ENCODE measurements at regions not wholly inside any gene's neighbourhood (a gene's known extent, or its start where the extent isn't known, plus 50 kb on each side); places are given as distances from the start of the nearest gene placed in this dataset.
"Not testable (repeated sequence)": the region's sequence is repeated elsewhere in the genome, so short reads cannot be mapped to it uniquely, and the experiment has no call there.

DNA sequence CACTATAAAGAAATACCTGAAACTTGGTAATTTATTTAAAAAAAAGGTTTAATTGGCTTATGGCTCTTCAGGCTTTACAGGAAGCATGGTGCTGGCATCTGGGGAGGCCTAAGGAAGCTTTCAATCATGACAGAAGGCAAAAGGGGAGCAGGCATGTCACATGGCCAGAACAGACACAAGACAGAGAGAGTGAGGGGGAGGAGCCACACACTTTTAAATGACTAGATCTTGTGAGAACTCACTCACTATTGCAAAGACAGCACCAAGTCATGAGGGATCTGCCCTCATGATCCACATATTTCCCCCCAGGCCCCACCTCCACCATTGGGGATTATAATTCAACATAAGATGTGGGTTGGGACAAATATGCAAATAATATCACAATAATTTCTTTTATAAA, 355.6 kb downstream of the DAD1 start:
- no peak for DNase-seq

DNA sequence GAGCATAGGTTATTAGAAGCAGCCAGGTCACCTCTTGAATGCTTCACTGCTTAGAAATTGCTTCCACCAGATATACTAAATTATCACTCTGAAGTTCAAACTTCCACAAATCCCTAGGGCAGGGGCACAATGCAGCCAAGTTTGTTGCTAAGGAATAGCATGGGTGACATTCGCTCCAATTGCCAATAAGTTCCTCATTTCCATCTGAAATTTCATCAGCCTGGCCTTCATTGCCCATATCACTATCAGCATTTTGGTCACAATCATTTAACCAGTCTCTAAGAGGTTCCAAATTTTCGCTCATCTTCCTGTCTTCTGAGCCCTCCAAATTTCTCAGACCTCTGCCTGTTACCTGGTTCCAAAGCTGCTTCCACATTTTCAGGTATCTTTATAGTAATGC, 356.1 kb downstream of the DAD1 start:
- DNase-seq: no peak

DNA sequence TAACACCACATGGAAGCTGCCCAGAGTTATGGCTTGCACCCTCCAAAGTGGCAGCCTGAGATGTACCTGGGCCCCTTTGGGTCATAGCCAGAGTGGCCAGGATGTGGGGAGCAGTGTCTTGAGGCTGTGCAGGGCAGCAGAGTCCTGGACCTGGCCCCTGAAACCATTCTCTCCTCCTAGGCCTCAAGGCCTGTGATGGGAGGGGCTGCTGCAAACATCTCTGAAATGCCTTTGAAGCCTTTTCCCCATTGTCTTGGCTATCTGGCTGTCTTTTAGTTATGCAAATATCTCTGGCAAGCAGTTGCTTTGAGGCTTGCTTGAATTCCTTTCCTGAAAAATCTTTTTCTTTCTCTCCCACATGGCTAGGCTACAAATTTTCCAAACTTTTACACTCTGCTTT, 356.5 kb downstream of the DAD1 start:
- DNase-seq: no peak

DNA sequence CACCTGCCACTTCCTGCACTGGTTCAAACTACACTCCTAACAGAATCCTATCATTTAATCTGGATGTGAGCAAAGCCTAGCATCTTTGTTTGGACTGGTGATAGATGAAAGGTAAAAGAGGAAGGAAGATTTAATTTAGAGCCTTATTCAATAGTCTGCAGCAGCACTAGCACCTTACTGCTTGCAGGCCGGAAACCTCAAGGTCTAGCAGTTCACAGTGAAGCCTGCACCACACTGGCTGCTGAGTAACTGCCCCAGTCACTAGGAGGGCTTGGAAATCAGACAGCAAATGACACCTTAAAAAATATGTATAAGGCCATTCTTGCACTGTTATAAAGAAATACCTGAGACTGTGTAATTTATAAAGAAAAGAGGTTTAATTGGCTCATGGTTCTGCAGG, 358.0 kb downstream of the DAD1 start:
- DNase-seq: no peak

DNA sequence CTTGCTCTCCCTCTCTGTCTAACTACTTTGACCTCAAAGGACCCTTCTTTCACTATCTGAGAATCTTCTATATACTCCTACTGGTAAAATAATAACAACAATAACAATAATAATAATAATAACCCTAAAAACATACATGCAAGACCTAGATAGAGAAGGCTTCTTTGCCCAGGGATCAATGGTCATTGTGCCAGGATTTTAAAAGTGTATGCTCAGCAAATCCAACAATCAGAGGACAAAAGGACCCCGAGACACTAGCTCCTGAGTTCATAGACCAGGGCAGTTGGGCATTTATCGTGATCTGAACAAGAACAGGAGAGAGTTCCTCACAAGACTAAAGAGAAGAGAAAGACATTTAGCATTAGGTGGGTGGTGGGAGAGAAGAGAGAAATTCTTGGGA, 358.5 kb downstream of the DAD1 start:
- DNase-seq: no peak

DNA sequence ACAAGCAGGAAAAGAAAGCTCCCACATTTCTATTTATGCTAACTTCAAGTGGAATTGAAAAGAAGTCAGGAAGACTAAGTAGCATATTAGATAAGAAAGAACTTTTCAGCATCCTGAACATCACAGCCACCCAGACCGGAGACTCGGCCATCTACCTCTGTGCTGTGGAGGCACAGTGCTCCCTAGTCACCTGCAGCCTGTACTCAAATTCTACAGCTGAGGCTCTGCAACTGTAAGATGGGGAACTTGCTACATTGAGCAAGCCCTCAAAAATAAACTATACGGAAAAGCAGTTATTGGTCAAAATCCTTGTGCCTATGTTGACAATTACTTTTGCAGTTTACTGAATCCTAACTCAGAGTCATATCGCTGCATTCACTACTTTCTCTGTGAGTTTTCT, 361.9 kb downstream of the DAD1 start:
- DNase-seq: no peak

DNA sequence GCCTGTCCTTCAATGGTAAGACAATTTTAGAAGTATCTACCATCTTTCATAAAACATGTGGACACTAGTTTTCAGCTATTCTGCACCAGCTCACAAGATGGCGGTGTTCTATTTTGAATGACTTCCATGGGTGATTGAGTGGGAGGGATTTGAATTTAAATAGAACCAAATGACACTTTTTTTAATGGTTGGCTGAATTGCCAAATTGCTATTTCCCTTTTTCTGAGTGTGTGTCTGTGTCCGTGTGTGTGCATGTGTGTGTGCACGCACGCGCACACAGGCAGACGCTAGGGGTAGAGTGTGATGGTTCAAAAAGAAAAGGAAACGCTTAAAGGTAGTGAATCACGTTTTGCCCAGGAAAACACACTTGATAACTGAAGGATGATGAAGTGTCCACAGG, 362.6 kb downstream of the DAD1 start:
- no peak for DNase-seq

DNA sequence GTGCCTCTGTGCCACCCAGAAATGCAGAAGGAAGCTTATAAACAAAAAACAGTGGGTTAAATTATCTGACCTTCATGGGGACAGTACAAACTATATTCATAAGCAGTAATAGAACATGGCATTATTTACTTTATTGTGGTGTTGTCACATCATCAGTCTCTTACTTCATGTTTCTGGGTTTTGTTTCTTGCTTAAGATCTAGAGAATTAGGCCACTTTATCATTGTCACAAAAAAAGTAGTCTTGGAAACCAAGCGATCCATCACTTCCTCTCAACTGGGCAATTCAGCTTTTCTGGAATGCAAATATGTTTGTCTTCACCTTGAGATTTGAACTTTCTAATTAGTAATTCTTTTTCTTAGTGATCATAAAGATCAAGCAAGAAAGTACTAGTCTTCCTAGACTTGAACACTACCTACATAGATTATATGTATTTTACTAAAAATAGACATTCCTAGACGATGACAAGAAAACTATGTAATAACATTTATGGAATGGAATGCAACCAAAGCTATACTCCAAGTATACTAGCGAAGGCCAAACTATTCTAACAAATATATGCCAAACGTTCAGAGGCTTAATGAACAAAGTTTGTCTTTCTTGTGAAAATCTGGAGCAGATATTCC, 363.4 kb downstream of the DAD1 start:
- DNase-seq: no peak

DNA sequence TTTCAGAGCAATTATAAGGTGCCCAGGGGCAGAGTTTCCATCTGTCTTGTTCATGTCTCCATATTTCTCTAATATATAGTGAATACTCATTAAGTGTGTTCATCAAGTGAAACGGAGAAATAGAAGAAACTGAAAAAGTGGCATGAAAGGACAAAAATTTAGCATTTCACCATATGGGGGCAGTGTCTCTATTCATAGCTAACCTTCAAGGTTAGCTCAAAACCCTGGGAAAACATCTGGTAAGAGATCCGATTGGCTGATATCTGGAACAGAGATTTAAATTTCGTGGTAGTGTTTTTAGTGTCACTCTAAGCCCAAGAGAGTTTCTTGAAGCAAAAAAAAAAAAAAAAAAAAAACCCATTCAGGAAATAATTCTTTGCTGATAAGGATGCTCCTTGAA, 367.5 kb downstream of the DAD1 start:
- DNase-seq: no peak

DNA sequence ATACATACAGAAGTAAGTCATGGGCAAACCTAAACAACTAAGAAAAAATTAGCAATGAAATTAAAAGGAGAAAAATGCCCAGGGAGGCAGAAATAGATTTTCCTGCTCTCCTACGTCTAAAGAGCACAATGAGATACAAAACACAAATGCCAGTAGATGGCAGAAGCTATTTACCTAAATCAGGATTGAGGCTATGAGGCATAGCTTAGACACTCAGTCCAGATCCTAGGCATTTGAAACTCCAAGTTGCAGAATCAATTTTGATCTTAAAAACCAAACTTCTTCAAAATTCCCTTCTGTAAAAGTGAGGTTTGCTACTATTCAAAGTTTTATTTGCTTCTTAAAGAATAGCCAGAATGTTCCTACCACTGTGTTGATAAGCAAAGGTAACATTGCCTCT, 368.6 kb downstream of the DAD1 start:
- DNase-seq: no peak

DNA sequence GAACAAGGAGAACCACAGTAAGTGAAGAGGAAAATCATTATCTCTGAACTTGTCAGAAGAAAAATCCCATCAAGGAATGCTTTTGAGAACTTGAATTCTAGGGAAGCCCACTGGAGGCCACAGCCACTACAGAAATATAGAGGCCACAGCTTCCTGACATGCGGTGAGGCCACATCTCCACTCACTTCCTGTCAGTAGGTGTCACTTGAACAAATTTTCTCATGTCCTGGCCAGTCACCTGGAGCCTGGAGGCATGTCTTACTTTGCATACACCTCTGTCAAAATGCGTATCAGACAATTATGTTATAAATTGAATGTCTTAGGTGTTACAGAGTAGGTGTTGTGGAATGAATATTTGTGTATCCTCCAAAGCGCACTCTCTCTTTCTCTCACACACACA, 370.3 kb downstream of the DAD1 start:
- no peak for DNase-seq

DNA sequence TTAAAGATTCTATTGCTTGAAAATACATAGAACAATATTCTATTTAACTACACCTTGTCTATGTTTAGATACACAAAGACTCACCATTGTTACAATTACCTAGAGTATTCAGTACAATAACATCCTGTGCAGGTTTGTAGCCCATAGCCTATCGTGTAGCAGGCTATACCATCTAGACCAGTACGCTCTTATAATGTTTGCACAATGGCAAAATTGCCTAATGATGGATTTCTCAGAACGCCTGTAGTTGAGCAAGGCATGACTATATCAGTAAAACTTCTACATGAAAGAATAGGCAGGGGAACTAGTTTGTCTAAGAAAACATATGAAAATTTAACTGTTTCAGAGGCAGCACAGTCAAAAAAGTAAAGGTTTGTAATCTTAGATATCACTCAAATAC, 375.9 kb downstream of the DAD1 start:
- no peak for DNase-seq

DNA sequence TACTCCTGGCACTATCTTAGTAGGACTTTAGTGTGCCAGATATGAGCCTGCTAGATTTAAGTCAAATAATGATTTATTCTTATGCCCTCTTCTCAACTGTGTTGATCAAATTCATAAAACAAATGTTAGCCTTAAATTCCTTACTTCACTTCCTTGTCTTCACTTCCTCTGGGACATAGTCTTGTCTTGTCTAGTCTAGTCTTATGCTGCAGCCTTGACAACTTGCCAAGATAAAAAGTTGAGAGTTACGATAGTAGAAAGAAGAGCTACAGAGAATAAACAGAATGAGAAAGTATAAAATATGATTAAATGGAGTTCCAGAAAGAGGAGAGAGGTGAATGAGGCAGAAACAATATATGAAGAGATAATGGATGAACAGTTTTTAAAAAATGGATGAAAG, 378.1 kb downstream of the DAD1 start:
- DNase-seq: no peak

DNA sequence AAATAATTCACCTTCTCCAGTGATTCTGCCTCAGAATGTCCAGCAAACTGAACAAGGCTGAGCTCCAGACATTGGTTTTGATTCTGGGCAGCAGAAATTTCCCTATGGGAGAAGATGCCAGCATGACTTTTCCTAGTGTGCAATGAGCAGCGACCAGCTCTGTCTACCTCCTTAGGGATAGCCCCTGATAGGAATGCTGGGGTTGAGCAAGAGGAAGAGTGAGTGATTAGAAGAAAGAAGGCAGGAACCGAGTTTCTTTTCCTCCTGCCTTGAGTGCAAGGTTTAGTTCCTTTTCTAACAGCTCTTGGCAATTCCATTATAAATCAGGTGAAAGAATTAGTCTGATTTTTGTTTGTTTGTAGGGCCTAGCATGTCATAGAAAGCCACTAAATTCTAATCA, 379.0 kb downstream of the DAD1 start:
- no peak for DNase-seq

DNA sequence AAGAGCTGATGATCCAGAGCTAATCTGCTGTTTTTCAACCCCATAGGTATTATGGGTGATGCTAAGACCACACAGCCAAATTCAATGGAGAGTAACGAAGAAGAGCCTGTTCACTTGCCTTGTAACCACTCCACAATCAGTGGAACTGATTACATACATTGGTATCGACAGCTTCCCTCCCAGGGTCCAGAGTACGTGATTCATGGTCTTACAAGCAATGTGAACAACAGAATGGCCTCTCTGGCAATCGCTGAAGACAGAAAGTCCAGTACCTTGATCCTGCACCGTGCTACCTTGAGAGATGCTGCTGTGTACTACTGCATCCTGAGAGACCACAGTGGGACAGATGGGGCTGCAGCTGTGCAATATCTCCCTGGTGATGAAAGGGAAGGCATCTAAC, 386.0 kb downstream of the DAD1 start:
- DNase-seq: no peak

DNA sequence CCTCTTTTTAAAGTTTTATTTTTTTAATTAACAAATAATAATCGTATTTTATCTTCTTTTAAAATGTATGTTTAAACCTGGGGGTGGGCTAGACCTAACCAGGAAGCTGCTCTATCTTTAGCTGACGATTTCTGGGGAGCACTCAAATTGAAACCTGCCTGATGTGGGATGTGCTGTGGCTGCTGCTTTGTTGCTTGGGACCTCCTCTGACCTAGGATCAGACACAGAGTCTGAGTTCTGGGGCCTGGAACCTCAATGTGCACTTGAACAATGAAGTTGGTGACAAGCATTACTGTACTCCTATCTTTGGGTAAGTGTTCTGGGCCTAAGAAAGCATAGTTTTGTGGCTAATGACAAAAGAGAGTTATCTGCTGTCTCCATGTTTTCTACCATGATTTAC, 386.7 kb downstream of the DAD1 start:
- DNase-seq: no peak

DNA sequence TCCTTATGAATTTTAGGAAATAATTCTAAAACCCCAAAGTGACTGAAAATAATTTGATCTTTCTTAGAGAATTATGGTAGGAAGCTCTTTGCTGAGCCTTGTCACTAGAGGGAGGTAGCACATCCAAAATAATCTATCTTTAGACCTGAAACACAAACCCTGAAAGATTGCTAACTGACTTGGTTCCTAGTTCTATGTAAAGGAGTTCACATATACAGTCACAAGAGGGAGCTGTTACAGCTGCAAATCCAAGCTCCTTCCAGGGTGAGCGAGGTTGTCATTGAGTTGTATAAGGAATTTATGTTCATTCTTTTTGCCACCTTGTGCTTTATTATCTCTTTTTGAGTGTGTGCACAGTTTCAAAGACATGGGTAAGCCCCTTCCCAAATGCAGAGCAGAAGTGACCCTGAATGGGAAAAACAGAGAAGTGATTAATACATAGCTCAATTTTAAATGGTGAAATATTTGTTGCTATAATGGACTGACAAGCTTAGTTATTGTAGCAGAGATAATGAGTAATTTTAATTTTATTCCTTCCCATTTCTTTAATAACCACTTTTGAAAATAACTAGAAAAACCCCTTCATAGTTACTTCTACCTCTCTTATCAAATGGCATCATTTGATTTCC, 387.9 kb downstream of the DAD1 start:
- DNase-seq: peak; percentile 5

DNA sequence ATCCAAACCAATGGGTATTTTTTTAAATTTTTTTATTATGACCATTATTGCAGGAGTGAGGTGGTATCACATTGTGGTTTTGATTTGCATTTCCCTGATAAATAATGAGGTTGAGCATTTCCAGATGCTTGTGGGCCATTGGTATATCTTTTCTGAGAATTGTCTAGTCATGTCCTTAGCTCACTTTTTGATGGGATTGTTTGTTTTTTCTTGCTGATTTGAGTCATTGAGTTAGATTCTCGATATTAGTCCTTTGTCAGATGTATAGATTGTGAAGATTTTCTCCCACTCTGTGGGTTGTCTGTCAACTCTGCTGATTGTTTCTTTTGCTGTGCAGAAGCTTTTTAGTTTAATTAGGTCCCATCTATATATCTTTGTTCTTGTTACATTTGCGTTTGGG, 388.9 kb downstream of the DAD1 start:
- DNase-seq: not testable (repeated sequence)

DNA sequence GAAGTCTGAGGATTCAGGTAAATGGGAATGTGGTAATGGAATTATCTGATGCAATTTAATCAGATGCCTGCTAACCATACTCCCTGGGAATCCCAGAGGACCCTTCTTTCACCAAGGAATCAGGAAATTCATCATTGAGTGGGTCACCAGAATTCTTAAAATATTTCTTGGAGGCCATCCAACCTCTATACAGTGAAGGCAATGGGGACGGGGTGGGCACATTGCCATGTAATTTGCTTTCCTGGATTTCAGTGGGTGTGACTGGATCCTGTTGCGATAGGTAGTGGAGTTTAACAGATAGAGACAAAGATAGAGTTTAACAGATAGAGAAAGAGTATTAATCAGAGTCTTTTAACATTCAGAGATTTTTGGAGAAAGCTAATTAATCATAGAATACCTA, 394.4 kb downstream of the DAD1 start:
- DNase-seq: no peak

DNA sequence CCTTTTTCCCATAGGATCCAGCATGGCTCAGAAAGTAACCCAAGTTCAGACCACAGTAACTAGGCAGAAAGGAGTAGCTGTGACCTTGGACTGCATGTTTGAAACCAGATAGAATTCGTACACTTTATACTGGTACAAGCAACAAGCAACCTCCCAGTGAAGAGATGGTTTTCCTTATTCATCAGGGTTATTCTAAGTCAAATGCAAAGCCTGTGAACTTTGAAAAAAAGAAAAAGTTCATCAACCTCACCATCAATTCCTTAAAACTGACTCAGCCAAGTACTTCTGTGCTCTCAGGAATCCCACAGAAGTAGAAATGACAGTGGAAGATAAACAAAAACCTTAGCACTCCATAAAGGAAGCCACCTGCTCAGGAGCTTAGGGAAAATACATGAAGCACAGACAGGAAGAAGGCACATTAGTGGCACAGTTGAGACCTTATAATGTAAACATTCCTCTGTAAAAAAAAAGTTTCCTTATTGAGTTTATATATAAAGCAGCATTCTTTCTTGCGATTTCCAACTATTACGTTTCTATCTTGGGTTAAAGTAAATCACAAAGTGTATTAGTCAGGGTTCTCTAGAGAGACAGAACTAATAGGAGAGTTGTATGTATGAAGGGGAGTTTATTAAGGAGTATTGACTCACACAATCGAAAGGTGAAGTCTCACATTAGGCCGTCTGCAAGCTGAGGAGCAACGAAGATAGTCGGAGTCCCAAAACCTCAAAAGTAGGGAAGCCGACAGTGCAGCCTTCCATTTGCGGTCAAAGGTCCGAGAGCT, 398.4 kb downstream of the DAD1 start:
- no peak for DNase-seq

DNA sequence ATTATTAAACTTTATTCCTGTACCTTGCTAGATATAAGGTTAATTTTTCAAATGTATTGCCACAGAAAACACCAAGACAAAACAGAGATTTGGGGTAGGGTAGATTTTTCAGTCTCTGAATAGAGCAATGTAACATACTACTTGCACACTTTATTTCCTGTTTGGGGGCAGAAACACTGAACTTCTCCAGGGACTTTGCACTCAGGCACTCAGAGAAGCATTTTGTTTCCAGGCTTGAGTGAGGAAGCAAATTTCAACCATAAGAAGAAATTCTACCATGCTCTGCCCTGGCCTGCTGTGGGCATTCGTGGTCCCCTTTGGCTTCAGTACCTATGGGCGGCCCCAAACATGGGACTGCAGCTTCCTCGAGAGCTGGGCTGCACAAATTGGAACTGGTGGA, 399.1 kb downstream of the DAD1 start:
- no peak for DNase-seq

DNA sequence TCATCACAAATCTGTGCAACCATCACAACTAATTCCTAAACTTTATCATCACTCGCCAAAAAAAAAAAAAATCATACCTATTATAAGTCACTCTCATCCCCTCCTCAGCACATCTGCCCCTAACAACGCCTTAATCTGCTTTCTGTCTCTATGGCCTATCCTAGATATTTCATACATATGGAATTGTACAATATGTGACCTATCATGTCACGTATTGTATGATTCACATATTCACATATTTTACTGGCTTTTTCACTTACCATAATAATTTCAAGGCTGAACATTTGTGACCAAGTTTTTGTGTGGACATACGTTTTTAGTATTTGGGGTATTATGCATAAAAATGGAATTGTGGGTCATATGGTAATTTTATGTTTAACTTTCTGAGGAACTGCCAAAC, 400.7 kb downstream of the DAD1 start:
- no peak for DNase-seq

DNA sequence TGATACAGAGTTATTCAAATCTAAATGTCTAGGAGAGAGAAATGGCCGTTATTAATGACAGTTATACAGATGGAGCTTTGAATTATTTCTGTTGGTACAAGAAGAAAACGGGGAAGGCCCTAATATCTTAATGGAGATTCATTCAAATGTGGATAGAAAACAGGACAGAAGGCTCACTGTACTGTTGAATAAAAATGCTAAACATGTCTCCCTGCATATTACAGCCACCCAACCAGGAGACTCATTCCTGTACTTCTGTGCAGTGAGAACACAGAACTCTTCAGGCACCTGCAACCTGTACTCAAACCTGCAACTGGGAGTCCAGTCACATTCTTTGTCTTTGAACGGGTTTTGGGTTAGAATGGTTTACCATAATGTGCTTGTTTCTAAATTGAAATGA, 403.2 kb downstream of the DAD1 start:
- no peak for DNase-seq

DNA sequence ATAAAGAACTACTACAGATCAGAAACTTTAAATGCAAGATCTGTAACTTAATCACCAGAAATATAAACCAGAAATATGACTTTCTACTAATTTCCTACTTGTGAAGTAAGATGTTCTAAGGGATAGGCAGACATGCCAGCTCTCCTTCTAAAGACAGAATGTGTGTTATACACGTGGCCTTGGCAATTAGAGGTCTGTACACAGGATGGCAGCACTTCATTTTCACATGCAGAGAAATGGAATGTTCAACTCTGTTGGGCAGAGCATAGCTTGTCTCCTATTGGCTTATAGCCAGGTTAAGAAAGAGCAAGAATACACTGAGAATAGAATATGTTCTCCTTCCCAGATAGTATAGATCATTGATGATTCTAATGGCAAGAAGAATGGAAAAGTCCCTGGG, 403.8 kb downstream of the DAD1 start:
- no peak for DNase-seq

DNA sequence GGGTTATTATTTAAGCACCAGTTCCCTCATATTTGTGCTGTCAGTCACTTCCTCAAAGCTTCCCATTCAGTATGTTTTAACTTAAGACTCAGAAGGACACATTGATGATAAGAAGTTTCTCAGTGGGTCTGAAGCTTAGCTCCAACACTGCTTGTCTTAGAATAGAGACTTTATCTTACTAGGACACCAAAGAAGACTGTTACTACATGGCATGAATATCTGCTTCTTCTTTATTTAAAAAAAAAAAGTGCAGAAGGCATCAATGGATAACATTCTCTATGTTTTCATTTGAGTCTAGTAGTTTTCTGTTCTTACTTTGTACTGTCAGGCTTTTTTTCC, 404.2 kb downstream of the DAD1 start:
- DNase-seq: no peak
